HG03280 (cell line): ENCODE measurements at regions not wholly inside any gene's neighbourhood (a gene's known extent, or its start where the extent isn't known, plus 50 kb on each side); places are given as distances from the start of the nearest gene placed in this dataset.

Experiments used
- ATAC-seq: cut with Tn5 transposase; IDR thresholded peaks from one replicate; pipeline ENCODE4 v1.9.1; 2021; ENCODE audit warnings: mild to moderate bottlenecking, moderate library complexity; ENCODE audit not compliant: unreplicated experiment

DNA sequence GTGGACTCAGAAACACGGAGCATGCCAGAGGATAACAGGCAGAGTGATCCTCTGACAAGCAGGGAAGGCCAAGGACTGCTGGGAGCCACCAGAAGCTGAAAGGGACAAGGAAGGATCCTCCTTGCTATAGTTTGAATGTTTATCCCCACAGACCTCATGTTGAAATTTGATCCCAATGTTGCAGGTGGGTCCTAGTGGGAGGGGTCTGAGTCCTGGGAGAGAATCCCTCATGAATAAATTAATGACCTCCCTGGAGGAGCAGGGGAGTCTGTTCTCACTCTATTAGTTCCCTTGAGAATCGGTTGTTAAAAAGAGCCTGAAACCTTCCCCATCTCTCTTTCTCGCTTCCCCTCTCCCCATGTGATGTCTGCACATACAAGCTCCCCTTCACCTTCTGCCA is 124.4 kb downstream of the FBXO15 start:
- ATAC-seq: no peak

DNA sequence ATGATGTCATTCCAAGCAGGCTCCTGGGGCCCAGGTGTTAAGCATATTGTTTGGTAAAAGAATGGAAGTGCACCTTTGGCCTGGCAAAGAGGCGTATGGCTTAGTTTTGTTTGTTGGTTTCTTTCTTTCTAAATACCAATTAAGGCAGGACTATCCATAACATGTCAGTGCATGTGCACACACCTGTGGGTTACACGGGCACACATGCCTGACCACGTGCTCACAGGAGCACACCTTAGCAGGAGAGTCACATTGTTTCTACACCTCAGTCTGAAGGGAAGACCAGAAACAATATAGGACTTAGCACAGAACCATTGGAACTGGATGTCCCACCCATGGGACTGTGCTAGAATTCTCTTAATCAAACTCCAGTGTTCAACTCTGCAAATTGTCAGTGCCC is 127.8 kb downstream of the FBXO15 start:
- ATAC-seq: no peak

DNA sequence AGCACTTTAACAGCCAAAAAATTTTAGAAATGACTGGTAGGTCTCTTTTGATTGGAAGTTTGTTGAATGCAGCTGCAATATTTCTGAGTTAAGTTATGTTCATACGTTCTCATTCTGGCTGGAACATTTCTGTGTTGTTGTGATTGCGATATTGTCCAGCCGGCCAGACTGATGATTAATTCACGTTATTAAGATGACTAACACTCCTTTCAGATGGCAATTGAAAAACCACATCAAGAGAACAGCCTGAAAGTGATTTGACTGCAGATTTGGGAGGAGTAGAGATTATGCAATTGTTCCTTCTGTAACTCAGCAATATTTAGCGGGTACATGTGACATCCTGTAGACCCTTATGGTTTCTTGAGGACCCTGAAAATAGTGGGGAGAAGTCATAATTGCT is 133.7 kb downstream of the FBXO15 start:
- no peak for ATAC-seq

DNA sequence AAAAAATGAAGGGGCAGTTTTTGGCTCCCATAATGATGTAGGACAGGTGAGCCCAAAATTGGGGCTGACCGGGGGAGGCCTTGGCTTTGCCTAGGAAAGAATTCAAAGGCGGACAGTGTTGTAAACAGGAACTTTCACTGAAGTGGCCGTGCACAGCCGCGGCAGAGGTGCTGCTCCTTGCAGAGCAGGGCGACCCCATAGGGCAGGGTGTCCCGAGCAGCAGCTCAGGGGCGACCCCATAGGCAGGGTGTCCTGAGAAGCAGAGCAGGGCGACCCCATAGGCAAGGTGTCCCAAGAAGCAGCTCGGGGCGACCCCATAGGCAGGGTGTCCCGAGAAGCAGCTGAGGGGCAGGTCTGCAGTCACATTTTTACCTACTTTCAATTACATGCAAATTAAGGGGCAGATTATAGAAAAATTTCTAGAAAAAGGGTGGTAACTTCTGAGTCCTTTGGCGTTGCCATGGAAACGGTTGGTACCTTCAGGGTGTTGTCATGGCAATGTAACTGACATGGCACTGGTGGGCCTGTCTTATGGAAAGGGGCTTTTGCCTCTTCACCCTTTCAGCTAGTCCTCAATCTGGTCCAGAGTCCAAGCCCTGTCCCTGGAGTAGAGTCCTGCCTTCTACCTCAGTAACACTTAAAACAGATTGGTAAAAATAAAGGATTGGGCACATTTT is 134.5 kb downstream of the FBXO15 start:
- ATAC-seq: no peak

DNA sequence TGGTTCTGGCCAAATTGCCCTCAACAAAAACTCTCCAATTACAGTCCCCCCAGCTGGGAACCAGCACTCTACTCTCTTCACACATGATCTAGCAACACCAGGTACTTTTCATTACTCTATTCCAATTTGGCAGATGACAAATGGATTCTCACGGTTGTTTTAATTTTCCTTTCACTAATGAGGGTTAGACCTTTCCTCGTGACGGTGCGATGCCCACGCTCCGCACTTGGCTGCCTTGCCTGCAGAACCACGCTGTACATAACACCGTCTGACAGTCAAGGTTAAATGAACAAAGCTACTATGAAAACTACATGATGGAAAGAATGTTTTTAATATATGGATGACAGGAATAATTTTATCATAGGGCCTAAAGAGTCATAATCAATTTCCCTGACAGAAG is 141.5 kb downstream of the FBXO15 start:
- ATAC-seq: no peak

DNA sequence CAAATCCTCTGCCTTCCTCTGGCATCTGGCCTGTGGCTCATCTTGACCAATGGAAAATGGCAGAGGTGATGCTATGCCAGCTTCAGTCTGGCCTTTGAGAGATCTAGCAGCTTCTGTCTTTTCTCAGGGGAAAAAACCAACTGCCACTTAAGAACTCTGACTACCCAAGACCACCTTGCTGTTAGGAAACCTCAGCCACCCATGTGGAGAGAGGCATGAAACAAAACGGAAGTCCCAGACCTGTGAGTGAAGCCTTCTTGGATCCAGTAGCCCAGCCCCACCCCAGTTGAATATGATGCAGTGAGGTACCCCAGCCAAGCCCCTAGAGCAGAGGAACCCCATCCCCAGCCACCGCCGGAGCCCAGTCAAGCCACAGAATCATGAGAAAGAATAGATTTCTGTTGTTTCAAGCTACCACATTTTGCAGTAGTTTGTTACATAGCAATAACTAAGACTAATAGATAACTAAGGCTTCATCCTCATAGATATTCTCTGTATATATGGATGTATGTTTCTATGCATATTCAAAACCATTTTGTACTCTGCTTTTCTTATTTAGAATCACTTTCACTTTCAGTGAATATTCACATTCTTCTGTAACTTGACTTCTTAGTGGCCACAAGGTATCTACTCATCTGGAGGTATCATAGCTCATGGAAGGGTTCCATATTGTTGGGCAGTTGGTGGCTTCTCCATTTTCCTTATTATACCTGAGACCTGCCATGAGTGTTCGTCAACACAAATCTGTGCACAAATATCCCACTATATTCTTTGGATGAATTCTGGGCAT is 142.1 kb downstream of the FBXO15 start:
- no peak for ATAC-seq

DNA sequence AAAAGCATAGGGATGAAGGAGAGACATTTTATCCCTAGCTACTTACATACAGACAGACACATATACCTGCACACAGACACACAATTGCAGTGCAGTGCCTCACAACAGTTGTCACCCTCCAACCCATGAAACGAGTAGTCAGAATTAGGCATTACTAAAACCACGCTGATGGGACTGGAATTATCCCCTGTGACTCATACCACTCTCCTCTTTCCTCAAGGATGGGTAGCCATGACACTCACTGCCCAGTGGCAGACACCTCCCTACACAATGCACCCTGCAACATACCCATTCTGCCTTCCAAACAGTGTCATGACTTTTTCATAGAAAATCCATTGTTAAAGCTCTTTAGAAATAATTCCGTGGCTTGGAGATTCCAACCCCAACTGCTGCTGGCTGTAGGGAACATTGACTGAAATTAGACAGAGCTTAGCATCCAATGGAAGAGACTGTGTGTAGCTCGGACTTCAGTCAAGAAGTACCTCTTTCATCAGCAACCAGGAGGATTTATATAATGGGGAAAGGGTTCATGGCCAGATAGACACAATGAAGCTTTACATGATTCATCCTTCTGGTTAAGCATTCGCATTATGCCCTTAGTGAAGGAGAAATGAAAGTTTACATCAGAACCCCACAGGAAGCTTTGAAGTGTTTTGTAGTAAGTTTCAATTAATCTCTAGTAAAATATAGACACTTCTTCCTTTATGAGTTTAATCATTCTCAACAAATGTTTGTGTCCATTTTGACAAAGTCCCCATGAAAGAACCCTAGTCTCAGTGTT is 155.2 kb downstream of the FBXO15 start:
- ATAC-seq: no peak

DNA sequence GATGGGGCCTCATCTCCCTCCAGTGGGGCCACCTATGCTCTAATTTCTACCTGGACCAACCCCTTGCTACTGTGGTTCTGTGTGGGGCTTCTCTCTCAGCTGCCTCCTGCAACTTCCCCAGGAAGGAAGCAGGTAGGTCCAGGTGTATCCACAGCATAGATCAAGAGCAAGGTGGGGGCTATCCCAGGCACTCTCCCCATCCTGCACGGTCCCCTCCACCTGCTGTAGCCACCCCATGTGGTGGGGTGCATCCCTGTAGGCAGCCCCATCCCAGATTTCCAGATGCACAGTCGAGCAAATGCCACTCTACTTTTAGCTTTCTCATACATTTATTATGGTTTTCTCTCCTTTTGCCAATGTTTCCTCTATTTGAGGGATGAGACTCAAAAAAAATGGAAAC is 156.1 kb downstream of the FBXO15 start:
- ATAC-seq: no peak

DNA sequence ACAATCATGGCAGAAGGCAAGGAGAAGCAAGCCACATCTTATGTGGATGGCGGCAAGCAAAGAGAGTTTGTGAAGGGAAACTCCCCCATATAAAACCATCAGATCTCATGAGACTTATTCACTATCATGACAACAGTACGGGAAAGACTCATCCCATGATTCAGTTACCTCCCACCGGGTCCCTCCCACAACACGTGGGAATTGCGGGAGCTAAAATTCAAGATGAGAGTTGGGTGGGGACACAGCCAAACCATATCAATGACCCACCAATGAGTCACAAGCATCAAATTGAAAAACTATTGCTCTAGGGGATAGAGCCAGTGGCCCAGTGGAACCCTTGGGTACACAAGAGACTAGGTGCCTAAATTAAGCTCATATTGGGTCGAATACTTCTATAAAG is 157.4 kb downstream of the FBXO15 start:
- ATAC-seq: no peak

DNA sequence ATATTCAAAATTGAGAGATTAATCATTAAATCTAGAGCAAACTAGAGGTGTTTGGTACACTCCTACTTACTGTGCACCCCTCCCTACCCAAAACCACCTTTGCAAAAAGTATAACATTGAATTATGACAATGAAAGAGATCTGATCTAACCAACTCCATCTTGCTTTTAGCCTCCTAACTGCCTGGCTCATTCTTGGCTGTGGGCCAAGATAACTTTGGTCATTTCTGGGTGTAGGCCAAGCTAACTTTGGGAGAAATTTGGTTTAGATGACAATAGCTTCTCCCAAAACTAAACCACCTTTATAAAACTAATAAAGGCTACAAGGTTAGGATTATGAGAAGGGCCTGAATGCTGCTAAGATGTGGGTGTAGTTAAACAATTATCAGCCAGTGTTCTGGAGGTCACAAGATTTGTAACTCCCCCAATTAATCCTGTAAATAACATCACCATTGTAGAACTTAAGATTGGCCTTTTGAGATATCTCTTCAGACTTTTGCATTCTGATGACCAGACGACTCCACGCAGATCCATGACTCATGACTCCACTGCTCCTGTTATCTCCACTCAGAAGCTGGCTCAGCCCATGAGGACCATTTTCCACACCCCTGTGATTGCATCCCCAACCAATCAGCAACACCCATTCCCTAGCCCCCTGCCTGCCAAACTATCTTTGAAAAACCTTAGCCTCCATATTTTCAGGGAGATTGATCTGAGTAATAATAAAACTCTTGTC is 160.2 kb downstream of the FBXO15 start:
- no peak for ATAC-seq

DNA sequence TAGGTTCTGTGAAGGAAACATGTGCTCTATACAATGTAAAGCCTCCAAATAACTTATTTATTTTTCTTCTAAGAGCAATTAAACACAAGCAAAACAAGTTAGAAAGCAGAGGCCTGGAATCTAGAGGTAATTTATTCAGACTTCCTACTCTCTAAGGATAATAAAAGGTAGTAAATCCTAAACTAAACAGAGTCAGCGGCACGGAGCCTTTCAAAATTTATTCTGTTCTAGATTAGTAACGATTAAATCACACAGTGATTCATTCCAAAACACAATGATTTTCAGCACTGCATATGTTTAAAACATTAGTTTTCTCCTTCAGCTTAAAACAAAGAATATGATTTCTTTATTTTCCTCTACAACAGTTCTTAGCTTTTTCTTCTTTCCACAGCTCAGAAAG is 160.9 kb downstream of the FBXO15 start:
- no peak for ATAC-seq

DNA sequence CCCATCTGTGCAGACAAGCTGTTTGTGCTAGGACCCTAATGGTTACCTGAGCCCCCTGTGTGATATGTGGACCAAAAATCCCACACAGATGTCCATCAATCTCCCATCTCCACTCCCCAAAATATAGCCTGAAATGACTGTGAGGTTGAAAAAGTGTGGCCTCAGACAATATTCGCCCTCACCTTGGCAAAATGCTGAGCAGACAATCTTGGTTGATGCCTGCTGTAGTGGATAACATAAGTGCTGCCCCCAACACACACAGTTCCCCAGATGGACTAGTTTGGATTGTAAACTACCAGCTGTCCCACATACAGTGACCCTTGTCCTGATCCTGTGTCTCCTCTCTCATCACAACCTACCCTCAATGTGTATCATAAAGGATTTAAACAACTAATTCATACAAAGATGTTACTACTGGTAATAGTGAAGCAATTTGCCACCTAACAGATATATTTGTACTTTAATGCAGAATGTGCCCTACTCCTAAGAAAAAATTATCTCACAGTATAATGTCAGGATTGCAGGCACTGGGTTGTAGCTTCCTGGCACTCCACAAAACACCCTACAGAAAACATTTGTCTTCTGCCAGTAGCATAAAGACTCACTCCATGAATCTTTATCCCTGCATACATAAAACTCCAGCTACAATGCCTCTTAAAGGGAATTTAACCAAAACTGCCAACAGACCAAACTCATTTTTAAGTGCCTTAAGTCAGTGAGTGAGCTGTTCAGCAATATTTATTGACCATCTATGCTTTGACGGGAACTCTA is 161.6 kb downstream of the FBXO15 start:
- ATAC-seq: no peak

DNA sequence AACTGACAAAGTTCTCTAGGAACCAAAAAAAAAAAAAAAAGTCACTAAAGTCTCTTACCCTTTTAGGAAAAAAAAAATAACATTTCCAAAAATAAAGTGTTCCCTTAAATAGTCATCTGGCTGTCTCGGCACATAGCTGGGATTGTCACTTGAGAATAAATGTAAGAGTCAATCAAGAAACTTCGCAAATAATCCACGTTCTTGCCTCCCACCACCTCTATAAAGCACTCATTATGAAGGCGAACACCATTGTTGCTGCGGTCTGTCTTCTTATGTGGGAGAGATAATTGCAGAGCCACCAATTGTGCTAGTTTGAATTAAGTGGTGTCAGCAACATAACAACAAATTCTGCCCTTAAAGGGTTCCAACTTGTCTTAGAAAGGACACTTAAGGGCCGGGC is 163.7 kb downstream of the FBXO15 start:
- no peak for ATAC-seq

DNA sequence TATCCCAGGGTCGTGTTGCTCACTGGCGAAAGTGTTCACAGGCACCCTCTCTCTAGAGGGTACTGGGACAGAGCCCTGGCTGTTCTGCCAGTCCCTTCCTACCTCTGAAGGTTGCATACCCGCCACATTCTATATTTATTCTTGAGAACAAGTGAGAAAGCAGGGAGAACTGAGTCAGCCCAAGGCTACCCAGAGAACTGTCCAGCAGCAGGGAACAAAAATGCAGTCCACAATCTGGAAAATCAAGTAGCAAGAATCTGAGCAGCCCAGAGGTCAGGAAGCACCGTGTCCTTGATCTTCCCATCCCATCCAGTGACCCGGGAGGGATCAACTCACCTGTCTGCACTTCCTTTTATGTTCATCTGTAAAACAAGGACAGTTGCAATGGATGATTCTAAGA is 164.1 kb downstream of the FBXO15 start:
- ATAC-seq: no peak

DNA sequence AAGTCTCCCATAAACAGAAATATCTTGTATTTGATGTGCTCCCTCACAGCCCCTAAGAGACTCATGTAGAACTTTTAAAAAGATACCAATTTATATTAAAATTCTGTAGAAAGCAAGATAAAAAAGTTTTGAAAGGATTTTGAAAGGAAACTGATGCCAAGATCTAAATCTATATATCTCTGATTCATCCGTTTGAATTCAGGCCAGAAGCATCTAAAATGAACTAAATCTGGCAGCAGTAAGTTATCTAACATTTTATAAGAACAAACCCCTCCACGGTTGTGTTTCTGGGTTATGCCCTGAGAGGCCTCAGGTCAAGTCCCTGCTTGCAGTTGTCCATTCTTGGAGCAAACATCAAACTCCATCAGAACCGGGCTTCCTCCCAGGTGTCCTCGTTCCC is 165.8 kb downstream of the FBXO15 start:
- no peak for ATAC-seq

DNA sequence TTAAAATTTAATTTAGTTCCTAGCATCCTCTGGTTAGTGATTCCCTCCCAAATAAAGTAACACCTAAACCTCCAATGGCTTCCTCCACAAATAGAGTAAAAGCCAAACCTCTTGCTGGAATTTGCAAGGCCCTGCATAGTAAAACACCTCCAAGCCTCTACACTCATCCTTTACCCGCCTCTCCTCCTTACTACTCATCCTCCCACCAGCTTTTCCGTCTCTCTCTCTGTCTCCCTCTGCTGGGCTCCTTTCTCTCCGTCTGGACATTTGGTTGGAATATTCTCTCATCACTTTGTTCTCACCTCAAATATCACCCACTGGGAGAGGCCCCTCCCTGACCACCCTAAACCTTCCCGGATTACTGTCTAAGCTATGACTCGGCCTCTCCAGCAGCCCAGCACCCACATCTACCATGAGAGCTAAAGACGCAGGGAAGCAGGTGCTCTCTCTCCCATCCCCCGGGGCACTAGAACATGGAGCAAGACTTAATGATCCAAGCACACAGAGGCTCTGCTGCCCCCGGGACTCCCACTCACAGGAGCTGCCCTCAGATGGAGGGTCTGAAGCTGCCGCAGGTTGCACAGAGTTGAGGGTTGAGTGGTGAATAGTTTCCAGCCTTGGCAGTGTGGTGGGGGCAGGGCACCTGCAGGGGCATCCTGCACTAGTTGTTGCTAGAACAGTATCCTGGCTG is 167.2 kb downstream of the FBXO15 start:
- no peak for ATAC-seq

DNA sequence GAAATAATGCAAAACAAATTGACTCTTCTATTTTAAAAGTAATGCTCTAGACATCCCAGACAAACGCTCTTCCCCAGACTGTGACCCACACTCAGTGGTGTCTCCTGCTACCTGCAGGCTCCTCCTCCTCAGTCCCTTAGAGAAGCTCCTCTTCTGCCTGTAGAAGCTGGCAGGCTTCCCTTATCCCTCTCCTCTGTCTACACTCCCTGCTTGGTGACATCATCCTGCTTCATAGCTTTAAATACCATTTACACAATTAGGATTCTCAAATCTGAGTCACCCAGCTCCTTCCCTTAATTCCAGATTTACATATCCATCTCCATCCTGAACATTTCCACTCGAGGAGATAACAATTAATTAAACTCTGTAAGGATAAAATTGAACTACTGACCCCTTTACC is 167.9 kb downstream of the FBXO15 start:
- ATAC-seq: no peak

DNA sequence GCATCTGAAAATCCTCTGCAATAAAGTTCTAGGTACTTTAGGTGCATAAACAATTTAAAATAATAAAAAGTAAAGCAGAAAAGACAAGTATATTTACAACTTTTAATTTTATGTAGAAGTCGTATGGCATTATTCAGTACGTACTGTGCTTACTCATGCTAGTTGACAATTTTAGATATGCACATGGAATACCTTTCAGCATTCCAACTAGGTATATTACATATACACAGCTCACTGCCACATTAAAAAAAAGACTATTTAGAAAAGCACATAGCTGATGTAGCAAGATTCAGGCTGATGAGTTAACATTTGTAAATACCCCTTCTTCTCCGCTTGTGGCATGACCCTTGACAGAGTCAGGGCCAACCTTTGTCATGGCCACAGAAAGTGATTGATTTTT is 171.2 kb downstream of the FBXO15 start:
- ATAC-seq: no peak

DNA sequence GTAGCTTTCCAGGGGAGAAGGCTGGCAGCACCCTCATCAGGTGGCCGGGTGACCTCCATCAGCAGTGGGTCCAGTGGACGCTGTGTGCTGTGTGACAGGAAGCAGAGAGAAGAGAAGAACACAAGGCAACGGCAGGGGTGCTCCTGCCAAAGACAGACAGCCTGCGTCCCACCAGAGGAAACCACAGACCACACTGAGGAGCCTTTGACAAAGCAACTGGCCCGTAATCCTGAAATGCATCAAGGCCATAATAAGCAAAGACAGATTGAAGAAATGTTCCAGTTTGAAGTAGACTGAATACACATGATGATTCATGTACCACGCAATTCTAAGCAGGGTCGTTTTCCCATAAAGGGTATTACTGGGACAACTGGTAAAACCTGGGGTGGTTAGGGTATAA is 172.4 kb downstream of the FBXO15 start:
- ATAC-seq: no peak

DNA sequence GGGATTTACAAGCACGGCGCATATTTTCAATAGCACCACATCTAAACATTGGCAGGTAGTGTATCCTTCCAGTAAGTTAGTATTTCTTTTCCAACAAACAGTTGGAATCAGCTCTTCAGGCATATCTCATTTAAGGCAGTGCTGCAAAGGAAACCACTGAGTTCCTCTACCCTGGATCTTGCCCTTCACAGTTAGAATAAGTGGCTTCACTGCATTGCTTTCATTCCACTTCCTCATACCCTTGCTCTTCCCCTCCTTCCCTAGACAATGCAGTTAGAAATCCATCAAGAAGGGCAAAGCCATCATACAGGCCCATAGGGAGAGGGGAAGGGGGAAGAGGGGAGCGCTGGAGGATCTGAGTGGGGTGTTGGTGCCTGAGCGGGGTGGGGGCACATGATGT is 173.7 kb downstream of the FBXO15 start:
- no peak for ATAC-seq
